ENCODE measurements at regions not wholly inside any gene's neighbourhood (a gene's known extent, or its start where the extent isn't known, plus 50 kb on each side); places are given as distances from the start of the nearest gene placed in this dataset.

DNA sequence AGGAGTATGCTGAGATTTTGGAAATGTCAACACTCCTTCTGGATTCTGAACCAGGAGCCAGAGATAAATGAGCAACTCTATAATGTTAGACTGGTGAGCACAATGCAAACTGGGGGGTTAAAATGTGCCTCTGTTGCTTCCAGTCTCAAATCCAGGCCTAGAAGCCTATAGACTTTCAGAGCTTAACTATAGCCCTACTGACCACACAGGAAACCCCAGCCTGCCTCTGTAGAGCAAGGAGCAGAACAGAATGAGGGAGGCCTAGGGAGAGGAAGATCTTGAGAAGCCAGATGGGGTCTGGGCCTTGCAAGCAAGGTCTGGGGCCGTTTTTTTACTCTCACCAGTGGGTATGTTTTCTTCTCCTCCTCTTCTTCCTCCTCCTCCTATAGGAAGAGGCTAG, 225.4 kb upstream of the KITLG start:
- Histone ChIP-seq H3K36me3 (no peaks in the 10 kb centered on the region), H3K4me1 (no peaks in the 10 kb centered on the region), H3K4me3 (no peak overlapping the region), H3K9me3 (no peaks in the 10 kb centered on the region), H3K27me3 (no peaks in the 10 kb centered on the region), H3K27ac (no peak overlapping the region)
- TF ChIP-seq, protein P1, sequence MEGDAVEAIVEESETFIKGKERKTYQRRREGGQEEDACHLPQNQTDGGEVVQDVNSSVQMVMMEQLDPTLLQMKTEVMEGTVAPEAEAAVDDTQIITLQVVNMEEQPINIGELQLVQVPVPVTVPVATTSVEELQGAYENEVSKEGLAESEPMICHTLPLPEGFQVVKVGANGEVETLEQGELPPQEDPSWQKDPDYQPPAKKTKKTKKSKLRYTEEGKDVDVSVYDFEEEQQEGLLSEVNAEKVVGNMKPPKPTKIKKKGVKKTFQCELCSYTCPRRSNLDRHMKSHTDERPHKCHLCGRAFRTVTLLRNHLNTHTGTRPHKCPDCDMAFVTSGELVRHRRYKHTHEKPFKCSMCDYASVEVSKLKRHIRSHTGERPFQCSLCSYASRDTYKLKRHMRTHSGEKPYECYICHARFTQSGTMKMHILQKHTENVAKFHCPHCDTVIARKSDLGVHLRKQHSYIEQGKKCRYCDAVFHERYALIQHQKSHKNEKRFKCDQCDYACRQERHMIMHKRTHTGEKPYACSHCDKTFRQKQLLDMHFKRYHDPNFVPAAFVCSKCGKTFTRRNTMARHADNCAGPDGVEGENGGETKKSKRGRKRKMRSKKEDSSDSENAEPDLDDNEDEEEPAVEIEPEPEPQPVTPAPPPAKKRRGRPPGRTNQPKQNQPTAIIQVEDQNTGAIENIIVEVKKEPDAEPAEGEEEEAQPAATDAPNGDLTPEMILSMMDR (IDR thresholded peaks at IDR 0.05 in 4 of 5, conservative IDR thresholded peaks at IDR 0.05 in 1 of 5) = no peak
- no peak for TF ChIP-seq POLR2A (IDR thresholded peaks at IDR 0.05)
- no peak for ATAC-seq
- no peak for DNase-seq
- intact Hi-C loops (cut with DNase I; ENCODE audit: low total_unique reads) (no loop called here), in situ Hi-C loops (cut with MboI; ENCODE audit: low sequenced_read_pairs in 4 of 4) (no loop called here)

DNA sequence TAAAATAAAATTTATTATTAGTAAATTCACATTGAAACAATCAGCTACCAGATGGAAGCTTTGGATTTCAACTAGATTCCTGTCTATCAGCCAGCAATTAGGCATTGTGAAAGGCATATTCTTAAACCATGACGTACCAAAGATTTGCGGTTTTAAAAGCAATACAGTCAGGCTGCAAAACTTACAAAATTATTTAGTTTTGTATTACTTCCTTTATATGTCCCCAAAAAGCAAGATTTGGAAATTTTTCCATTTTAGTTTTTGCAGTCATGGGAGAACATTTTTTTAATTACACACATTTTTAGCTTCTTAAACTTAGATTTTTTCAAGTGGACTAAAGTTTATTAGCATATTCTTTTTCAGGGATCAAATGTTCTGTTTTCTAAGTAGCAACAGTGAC, 225.0 kb upstream of the KITLG start:
- H3K4me3 ChIP-seq = no peak overlapping the region
- no peaks in the 10 kb centered on the region for H3K4me1 ChIP-seq
- DNase-seq (no peak), ATAC-seq (no peak)
- TF ChIP-seq, protein P1 (IDR thresholded peaks at IDR 0.05 in 4 of 5, conservative IDR thresholded peaks at IDR 0.05 in 1 of 5) = no peak
- TF ChIP-seq POLR2A (IDR thresholded peaks at IDR 0.05) = no peak
- H3K9me3 ChIP-seq = no peaks in the 10 kb centered on the region
- H3K27ac ChIP-seq = no peak overlapping the region
- intact Hi-C loops (cut with DNase I; ENCODE audit: low total_unique reads) = no loop called here
- H3K27me3 ChIP-seq = no peaks in the 10 kb centered on the region
- in situ Hi-C loops (cut with MboI; ENCODE audit: low sequenced_read_pairs in 4 of 4) = no loop called here
- no peaks in the 10 kb centered on the region for H3K36me3 ChIP-seq

DNA sequence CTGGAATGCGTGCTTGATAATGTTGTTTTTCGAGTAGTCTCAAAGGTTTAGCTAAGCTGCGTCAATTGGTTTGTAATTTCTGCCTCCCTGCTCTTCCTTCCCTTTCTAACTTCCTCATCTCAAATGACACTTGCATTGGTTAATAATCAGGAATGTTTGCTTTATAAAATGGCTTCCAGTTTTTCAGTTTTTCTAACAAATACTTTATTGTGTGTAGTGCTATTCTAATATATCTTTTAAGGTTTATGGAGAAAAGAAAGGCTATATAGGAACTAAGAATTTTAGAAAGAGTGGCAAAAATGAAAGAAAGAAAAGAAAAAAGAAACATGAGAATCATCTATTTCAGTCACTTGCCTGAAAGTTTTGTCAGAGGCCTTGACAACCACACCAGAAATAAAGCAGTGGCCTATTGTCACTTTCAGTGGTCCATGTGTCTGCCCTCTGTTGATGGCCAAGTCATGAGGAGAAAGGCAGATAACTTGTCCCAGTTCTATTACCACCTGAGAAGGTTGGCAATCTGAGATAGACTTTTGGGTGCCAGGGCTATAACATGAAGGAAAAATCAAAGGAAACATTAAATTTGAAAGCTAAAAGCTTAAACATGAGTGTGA, 221.9 kb upstream of the KITLG start:
- Histone ChIP-seq H3K36me3 (no peaks in the 10 kb centered on the region), H3K27ac (no peak overlapping the region), H3K9me3 (no peaks in the 10 kb centered on the region), H3K27me3 (no peaks in the 10 kb centered on the region), H3K4me1 (no peaks in the 10 kb centered on the region), H3K4me3 (no peak overlapping the region)
- no peak for DNase-seq
- intact Hi-C loops (cut with DNase I; ENCODE audit: low total_unique reads) (no loop called here), in situ Hi-C loops (cut with MboI; ENCODE audit: low sequenced_read_pairs in 4 of 4) (no loop called here)
- TF ChIP-seq POLR2A (IDR thresholded peaks at IDR 0.05) = no peak
- TF ChIP-seq, protein P1 (IDR thresholded peaks at IDR 0.05 in 4 of 5, conservative IDR thresholded peaks at IDR 0.05 in 1 of 5) = no peak
- no peak for ATAC-seq

DNA sequence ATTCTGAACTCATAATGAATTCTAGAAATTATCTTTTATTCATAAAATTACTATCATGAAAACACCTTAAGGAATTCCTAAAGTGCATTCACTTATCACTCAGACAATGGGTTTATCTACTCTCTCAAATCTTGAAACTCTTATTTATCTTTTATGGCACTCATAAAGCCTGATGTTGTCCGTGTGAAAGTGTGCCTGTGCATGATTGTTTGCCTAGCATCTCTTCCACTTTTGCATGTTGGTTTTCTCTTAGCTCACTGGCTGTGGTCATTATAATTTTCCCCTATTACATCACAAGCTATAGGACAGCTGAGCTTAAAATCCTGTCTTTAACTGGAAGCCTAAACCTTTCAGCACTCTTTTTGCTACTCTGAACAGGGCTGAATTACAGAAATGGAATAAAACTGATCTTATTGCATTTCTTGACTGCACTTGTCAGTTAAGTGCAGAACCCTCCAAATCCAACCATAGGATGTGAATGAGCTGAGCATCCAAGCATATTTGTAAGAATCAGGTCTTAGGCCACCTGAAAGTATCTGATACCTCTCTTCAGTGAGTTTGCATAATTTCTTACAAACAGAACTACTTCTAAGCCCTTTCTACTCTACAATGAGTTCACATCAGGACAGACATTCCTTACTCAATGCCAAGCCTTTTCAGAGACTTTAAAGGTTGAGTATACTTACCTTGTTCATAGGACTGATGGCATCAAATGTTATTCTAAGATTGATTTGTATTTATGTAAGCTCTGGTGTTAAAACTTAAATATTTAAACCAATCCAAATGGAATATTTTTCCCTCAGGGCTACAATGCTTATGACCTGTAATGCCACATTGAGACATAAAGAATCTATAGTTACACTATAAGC, 221.2 kb upstream of the KITLG start:
- DNase-seq = no peak
- Histone ChIP-seq H3K4me3 (no peak overlapping the region), H3K27ac (no peak overlapping the region), H3K36me3 (no peaks in the 10 kb centered on the region), H3K27me3 (no peaks in the 10 kb centered on the region), H3K9me3 (no peaks in the 10 kb centered on the region), H3K4me1 (no peaks in the 10 kb centered on the region)
- intact Hi-C loops (cut with DNase I; ENCODE audit: low total_unique reads) (no loop called here), in situ Hi-C loops (cut with MboI; ENCODE audit: low sequenced_read_pairs in 4 of 4) (no loop called here)
- no peak for ATAC-seq
- TF ChIP-seq, protein P1 (IDR thresholded peaks at IDR 0.05 in 4 of 5, conservative IDR thresholded peaks at IDR 0.05 in 1 of 5) = no peak
- no peak for TF ChIP-seq POLR2A (IDR thresholded peaks at IDR 0.05)
